ENCODE measurements at regions not wholly inside any gene's neighbourhood (a gene's known extent, or its start where the extent isn't known, plus 50 kb on each side); places are given as distances from the start of the nearest gene placed in this dataset.

DNA sequence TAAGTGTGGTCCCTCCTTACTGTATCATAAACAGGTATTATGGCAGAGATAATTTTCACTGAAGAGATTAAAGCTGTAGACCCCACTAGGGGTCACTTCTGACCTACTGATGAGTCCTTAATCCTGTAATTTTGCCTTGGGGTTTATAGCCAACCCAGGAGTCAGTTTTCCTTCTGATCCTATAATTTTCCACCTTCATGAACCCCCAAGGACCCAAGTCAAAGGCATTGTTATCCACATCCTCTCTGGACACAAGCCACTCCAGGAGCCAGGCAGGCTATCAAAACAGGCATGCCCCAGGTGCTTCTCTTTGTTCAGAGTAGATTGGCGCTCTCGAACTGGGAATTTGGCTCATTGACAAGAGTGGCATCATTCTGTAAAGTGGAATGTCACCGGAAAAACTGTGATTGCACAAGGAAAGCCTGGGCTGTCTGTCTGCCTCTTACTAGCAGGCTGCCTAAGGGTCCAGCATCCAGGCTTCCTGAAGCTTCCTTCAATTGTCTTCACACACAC lies 1523.2 kb upstream of the FLRT2 start:
- no peak for DNase-seq (ENCODE audit: low read depth in 2 of 3, low spot score in 1 of 3)

DNA sequence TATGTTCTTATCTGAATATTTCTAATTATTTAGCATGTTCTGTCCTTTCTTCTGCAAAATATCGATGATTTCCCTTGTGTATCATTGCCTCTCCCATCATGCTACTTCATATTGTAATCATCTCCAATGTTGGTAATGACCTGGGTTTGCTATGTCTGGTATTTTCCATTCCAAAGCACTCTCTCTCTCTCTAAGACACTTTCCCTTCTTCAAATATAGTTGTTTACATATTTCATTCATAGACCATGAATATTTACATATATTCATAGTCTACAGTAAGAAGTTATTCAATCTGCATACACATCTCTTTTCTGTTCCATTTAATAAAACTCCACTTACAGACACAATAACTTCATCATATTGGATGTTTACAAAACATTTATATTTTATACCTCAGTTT lies 1516.5 kb upstream of the FLRT2 start:
- DNase-seq (ENCODE audit: low read depth in 2 of 3, low spot score in 1 of 3) = no peak

DNA sequence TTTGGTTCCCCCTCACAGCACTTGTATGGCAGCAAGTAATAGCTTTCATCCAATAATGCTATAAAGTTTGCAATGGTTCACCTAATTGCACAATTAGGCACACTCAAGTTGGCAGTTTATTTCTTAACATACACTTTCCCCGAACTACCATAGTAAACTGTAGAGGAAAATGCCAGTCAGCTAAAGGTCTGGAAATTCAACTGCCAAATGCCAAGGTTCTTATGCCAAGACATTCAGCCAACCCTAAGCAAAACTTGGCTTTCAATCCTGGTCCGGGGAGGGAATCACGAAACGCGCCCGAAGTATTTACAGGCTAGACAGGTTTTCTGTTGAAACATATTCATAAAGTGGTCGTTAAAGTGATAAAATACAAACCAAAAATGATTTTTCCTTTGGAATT lies 1512.4 kb upstream of the FLRT2 start:
- no peak for DNase-seq (ENCODE audit: low read depth in 2 of 3, low spot score in 1 of 3)

DNA sequence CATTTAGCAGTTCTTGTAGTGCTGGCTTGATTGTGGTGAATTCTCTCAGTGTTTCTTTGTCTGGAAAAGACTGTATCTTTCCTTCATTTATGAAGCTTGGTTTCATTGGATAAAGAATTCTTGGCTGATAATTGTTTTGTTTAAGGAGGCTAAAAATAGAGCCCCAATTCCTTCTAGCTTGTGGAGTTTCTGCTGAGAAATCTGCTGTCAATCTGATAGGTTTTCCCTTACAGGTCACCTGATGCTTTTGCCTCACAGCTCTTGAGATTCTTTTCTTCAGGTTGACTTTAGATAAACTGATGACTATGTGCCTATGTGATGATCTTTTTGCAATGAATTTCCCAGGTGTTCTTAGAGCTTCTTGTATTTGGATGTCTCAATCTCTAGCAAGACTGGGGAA lies 1508.5 kb upstream of the FLRT2 start:
- no peak for DNase-seq (ENCODE audit: low read depth in 2 of 3, low spot score in 1 of 3)

DNA sequence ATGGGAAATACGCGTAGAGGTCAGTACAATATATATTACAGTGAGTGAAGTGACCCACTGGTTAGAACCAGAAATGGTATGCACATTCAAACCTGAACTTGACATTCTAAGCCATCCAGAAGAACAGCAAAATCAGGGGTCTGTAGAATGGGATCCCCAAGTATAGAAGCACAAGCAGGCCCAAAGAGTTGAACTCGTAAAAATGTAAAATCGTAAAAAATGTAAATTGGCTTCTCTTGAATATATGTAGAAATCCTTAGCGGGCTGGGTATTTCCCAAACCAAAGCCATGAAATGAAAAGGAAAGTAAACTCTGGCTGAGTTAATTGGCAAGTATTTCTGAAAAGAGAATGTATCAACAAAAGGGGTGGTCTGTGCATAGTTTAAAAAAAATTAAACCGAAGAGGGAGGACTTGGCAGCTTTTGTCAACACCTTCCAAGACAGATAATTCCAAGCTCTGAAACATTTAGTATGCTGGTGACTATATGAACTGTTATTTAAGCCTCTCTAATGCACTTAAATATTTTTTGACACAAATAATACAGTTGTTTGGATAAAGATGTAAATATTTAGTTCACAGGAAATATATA lies 1505.6 kb upstream of the FLRT2 start:
- DNase-seq (ENCODE audit: low read depth in 2 of 3, low spot score in 1 of 3) = no peak

DNA sequence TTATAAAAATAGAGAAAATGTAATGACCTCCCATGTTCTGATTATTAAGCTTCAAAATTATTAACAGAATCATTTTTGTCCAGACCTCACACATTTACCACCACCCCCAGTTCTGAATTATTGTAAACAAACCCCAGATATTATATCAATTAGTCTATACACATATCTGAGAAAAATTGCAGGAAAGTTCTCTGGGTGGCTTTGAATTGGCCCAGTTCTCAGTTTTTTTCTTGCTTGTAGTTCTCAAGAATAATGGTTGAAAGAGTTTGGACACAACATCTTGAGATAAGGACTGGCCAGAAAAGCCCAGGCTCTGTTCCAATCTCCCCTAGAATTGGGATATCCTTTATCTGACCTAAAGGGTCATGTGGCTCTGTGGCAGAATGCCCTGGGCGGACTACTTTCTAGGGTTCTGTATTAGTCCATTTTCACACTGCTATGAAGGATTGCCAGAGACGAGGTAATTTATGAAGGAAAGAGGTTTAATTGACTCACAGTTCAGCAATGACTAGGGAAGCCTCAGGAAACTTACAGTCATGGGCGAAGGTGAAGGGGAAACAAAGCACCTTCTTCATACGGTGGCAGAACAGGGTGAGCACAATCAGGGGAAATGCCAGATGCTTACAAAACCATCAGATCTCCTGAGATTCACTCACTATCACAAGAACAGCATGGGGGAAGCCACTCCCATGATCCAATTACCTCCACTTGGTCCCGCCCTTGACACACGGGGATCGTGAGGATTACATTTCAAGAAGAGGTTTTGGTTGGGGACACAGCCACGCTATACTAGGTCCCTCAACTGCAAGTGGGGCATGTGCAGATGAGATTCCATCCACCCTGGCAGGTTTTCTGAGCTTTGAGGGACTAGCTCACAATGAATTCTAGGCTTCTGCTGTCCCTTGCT lies 1504.6 kb upstream of the FLRT2 start:
- no peak for DNase-seq (ENCODE audit: low read depth in 2 of 3, low spot score in 1 of 3)

DNA sequence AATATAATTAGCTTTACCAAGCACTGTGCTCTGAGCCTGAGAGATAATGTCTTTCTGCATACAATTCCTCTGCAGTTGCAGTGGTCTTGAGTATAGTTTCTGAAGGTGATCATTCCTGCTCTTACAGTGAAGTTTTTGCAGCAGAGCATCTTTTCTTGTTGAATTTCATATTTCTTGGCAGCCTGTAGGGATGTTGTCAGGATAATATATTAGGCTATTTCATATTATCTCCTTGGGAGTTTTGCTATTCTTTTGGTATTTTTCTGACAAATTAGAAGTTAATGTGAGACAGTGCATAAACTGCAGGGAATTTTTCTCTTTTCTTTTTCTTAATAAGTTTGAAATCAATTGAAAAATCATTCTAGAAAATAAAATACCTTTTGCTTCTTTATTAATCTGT lies 1502.6 kb upstream of the FLRT2 start:
- DNase-seq (ENCODE audit: low read depth in 2 of 3, low spot score in 1 of 3) = no peak

DNA sequence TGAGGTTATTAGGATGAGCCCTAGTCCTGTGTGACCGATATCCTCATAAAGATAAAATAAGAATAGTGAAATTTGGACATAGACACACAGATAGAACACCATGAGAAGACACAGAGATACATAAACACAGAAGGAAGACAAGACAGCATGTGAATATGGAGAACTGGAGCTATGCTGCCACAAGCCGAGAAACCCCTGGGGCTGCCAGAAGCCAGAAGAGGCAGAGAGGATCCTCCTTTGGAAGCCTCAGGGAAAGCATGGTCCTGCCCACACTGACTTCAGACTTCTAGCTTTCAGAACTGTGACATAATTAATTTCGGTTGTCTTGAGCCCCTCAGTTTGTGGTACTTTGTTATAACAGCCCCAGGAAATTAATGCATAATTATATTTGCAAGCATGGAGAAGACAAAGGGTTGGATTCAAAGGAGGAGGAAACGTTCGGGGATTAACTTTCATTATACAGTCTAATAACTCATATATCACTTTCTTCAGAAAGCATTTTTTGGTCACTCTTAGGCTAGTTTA lies 1501.8 kb upstream of the FLRT2 start:
- DNase-seq (ENCODE audit: low read depth in 2 of 3, low spot score in 1 of 3) = no peak

DNA sequence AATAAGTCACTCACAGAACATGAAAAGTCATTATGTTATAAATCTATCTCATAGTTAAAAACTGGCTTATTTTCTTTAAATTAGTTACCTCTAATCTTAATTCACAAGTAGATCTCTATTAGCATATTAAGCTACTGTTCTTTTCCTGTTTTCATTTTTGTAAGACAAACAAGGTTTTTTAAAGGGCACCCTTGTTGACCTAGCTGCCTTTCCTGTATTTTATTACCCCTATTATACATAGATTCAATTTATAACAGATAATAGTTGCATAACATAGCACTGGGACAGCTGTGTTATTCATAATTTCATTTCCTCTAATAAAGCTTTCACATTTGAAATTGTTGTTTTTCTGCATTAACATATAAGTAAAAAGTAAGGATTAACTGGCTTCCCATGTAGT lies 1500.7 kb upstream of the FLRT2 start:
- no peak for DNase-seq (ENCODE audit: low read depth in 2 of 3, low spot score in 1 of 3)

DNA sequence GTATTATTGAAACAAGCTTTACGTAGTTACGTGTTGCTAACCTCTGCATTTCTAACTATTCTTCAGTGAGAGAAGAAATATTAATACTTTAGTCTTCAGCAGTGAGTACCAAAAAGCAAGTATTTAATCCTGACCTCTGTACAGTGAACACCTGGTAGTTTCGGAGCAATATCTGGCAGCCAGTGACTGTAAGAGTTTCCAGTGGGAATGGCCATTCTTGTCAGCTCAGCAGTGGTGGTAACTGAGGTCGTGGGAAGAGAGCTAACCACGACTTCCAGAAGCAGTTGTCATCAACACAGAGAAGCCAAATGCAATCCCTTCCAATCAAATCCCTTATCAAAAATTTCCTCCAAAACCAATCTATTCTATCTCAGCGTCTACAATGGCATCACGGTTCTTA lies 1500.2 kb upstream of the FLRT2 start:
- DNase-seq (ENCODE audit: low read depth in 2 of 3, low spot score in 1 of 3) = no peak

DNA sequence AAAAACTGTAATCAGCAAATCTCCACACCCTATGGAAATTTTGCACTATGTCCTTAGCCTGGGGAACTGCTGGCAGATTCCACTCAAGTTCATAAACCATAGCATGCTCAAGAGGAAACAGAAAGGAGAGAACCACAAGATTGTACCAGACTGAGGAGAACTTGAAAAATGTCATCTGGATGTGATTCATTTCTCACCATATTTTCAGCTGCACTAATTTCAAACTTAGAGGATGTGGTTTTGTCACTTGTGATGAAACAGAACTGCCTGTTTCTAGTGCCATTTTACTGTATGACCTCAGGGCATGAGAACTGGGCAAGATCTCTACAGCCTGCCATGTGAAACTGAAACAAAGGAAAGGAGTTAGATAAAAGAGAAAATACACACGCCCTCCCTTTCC lies 1493.1 kb upstream of the FLRT2 start:
- DNase-seq (ENCODE audit: low read depth in 2 of 3, low spot score in 1 of 3) = no peak

DNA sequence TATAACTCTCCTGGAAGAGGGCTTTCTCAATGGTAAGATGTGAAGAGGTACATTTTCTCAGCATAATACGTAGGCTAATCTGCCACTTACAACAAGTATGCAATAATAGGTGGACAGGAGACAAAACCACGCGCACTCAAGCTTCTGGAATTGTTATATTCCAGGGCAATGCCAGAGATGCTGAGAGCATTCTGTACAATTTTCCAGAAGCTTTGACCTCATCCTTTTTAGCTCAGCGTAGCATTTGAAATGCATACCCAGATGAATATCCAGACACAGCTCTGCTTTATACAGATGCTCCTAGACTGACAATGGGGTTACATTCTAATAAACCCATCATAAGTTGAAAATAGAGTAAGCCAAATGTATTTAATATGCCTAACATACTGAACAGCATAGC lies 1492.4 kb upstream of the FLRT2 start:
- no peak for DNase-seq (ENCODE audit: low read depth in 2 of 3, low spot score in 1 of 3)

DNA sequence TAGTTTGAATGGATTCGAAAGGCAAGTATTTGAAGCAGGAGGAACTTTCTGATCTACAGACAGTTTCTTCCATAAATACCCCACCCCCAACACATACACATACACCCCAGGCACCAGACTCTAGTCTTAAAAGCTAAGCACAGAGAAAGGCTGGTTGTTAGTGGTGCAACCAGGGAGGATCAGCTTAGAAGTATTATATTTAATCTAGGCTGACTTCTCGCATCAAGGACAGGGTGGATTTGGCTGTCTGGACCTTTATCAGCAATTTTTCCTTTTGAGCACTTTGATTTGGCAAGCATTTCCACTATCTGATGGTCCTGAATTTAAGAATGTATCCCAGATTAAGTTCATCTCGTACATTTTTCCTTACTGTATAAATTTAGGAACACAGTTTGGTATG lies 1489.8 kb upstream of the FLRT2 start:
- no peak for DNase-seq (ENCODE audit: low read depth in 2 of 3, low spot score in 1 of 3)

DNA sequence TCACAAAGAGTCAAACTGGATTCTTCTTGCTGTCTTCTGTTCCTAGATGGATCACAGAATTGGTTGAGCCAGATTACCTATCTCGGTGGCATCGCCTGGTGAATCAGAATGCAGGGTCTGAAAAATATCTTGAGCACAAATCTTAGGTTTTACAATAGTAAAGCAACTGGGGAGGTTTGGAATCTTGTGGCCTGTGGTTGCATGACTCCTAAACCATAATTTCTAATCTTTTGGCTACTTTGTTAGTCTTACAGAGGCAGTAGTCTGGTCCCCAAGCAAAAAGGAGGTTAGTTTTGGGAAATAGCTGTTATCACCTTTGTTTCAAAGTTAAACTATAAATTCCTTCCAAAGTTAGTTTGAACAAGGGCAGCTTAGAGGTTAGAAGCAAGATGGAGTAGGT lies 1488.5 kb upstream of the FLRT2 start:
- DNase-seq (ENCODE audit: low read depth in 2 of 3, low spot score in 1 of 3) = no peak

DNA sequence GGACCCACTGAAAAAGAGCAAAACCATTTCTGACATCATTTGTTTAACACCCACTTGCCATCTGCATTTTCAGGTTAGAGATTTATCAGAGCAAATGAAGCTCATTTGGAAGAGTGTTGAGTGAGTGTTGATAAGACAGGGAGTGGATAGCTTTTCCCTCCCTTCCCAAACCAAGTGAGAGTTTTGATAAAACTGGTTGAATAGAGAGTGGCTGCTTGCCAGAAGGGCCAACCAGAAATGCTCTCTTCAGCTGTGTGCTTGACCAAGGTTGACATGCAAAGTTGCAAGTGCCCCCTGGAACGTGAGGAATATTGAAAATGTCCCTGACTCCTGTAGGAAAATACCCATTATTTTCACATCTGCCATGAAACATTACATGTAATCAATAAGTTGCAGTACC lies 1487.0 kb upstream of the FLRT2 start:
- DNase-seq (ENCODE audit: low read depth in 2 of 3, low spot score in 1 of 3) = no peak

DNA sequence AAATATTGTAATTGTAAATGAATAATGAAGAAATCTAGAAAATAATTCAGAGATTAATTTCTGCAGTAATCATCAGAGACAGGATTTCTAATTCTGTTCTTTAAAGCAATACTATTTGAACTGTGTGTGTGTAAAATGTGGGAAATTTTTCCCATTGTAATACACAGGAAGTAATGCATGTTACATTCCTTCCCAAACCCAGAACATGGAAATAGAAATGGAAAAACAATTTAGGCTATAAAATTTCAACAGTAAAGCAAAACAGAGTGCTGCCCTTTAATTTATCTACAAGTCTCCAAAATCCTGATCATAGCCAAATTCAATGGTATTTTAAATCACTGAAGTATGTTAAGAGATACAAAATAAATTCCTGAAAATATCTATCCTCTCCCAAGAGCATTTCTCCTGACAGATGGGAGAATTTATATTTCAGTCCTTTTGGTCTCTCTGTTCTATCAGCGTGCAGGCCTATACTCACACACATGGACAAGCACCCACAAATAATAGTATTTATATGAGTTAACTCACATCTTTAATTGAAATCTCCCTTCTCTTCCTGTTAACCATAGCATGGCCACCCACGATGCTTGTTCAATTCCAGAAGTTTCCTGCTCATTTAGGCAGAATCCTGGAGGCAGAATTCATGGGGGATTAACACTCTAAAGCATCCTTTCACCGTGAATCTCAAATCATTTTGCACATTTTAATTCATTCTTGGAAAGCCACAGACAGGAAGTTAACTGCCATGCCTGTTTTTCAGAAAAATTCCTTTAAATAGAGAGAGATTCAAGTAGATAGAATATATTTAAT lies 1465.4 kb upstream of the FLRT2 start:
- no peak for DNase-seq (ENCODE audit: low read depth in 2 of 3, low spot score in 1 of 3)

DNA sequence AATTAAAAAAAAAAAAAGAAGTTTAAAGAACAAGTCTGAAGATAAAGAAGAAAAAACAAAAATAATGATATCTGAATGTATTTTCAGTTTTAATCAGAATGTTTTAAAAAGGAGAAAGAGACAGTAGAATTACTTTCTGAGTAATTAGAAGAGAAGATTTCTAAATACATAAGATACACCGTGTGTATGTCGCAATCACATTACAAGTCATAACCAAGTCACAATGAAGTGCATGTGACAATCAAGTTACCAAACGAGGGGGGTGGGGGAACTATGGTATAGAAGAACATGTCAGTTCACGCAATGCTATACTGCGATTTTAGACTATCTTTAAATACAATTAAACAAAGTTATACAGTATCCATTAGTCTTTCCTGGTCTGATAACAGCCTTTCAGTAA lies 1464.1 kb upstream of the FLRT2 start:
- no peak for DNase-seq (ENCODE audit: low read depth in 2 of 3, low spot score in 1 of 3)

DNA sequence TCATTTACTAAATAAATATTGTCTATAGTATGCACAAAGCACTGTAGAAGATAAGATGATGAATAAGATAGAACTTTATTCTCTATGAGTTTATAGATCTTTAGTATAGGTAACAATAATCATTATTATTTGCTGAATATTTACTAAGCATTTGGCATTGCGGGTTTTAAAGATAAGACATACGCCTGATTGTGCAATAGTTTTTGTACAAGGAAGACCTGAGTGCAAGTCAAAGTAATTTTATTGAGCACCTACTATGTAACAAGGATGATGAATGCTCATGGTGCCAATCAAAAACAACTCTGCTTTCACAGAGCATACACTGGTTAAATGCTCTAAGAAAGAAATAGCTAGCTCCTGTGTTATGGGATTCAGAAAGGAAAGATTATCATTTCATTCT lies 1461.7 kb upstream of the FLRT2 start:
- no peak for DNase-seq (ENCODE audit: low read depth in 2 of 3, low spot score in 1 of 3)

DNA sequence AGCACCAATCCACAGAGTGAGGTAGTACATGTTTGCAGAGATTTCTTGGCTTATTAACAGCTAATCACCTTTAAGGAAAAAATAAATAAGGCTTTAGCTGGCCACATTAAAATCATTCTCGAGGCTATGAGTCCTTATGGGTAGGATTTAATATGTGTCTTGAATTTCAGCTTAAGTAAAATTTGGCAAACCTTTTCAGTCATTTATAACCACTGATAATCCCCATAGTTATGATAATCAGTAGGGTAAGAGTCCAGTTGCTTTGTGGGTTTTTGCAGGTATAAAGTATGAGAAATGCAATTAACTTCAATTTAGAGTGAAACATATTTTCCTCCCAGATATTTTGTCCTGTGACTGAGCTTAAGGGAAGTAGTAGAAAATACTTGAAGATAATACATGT lies 1458.9 kb upstream of the FLRT2 start:
- DNase-seq (ENCODE audit: low read depth in 2 of 3, low spot score in 1 of 3) = no peak

DNA sequence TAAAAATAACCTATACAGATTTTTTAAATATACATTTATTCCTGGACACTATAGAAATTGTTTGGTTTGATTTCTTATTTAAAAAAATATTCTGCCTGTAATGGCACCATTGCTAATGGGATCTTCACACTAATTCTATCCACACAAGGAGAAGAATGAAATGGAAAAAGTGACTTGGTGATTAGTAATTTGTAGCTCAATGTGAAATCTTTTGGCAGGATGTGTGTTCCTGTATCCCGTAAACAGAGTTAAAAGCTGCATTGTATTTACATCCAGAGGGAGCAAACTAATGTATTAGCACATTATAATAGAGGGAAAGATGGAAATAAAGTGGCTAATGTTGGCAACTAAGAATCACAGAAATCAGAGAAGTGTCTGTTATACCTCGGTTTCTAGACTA lies 1455.3 kb upstream of the FLRT2 start:
- DNase-seq (ENCODE audit: low read depth in 2 of 3, low spot score in 1 of 3) = no peak

DNA sequence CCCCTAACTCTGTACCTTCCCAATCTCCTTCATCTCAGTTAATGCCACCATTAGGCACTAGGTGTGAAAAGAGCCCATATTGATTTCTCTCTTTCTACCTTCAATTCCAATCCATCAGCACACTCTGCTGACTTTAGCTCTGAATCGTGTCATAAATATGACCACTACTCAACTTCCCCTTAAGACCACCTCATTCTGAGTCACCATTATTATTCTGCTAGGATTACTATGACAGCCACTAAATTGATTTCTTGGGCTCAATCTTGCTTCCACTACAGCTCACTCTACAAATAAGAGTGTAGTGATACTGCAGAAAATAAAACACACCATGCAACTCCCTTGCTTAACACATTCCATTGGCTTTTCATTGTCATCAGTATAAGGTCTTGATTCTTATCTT lies 1449.0 kb upstream of the FLRT2 start:
- DNase-seq (ENCODE audit: low read depth in 2 of 3, low spot score in 1 of 3) = no peak
